HCT116 (cell line): ENCODE measurements at regions not wholly inside any gene's neighbourhood (a gene's known extent, or its start where the extent isn't known, plus 50 kb on each side); places are given as distances from the start of the nearest gene placed in this dataset.

ENCODE experiments used
- ATAC-seq: fragments of 200-7000 bp; cut with Tn5 transposase; 2 replicates; pipeline ENCODE4 v1.9.1; 2020; ENCODE audit warnings: mild to moderate bottlenecking, moderate library complexity
- BruUV-seq: library from RNA; stranded (reverse); fragments of 400-500 nt; replicated peaks from 2 replicates; lab custom pipeline; 2021; lab: Mats Ljungman, UMichigan
- CTCF ChIA-PET: fragments of 300-600 bp; sonication (Branson Sonifier 250); formaldehyde crosslinking; loops from one replicate; lab custom pipeline; 2021; ENCODE audit warnings: antibody characterized with exemption; lab: Charles Lee
- POLR2A ChIA-PET: fragments of 300-600, 350-600 bp; sonication (Branson Sonifier 250); formaldehyde crosslinking; loops from one replicate; lab custom pipeline; 2021; ENCODE audit warnings: antibody characterized with exemption; lab: Charles Lee
- RAD21 ChIA-PET, 2 experiments: fragments of 300-600 bp; sonication (Branson Sonifier 250); formaldehyde crosslinking; loops; one replicate each; lab custom pipeline; 2023; ENCODE audit warnings: low total read pairs in 2 of 2; ENCODE audit not compliant: uncharacterized antibody in 2 of 2, unreplicated experiment in 2 of 2, low non-redundant PET in 1 of 2; lab: Charles Lee
- DNase-seq: peaks from one replicate; pipeline ENCODE4 v3.0.0-alpha.2; 2010; ENCODE audit warnings: low read depth, low spot score
- H2AFZ ChIP-seq: fragments of 200-600 bp; shearing (Covaris generic), sonication (generic); 2 replicates; pipeline ENCODE4 v1.6.1; 2017; ENCODE audit warnings: low read depth, mixed run types, mixed read lengths, antibody characterized with exemption, low read length; ENCODE audit not compliant: poor library complexity, severe bottlenecking
- H3K27ac ChIP-seq: 2 replicates; pipeline ENCODE4 v1.5.1; 2012; ENCODE audit warnings: low read depth, low read length
- H3K27me3 ChIP-seq: fragments of 200-600 bp; sonication (generic); 2 replicates; pipeline ENCODE4 v1.6.1; 2016; ENCODE audit warnings: mixed run types, low read length, mixed read lengths; ENCODE audit not compliant: insufficient read depth
- H3K36me3 ChIP-seq, 2 experiments: fragments of 200-500 bp in 1 of 2; fragments of 200-600 bp in 1 of 2; sonication (Bioruptor generic) in 1 of 2; sonication (generic) in 1 of 2; 2 replicates each; pipeline versions ENCODE4 v1.5.1 to v1.6.1; 2014 to 2016; ENCODE audit warnings: low read length in 2 of 2, inconsistent platforms in 1 of 2, mixed read lengths in 1 of 2, mixed run types in 1 of 2; ENCODE audit not compliant: insufficient read depth in 2 of 2, control insufficient read depth in 1 of 2
- H3K4me1 ChIP-seq, 2 experiments: fragments of 200-600 bp in 1 of 2; sonication (generic) in 1 of 2; 2 replicates each; pipeline versions ENCODE4 v1.5.1 to v1.6.1; 2012 to 2017; ENCODE audit warnings: low read length in 2 of 2, inconsistent platforms in 1 of 2, mild to moderate bottlenecking in 1 of 2, mixed read lengths in 1 of 2, mixed run types in 1 of 2, moderate library complexity in 1 of 2; ENCODE audit not compliant: insufficient read depth in 2 of 2, control insufficient read depth in 1 of 2
- H3K4me2 ChIP-seq: fragments of 200-600 bp; sonication (generic); 2 replicates; pipeline ENCODE4 v1.6.1; 2017; ENCODE audit warnings: mixed run types, low read length, mixed read lengths
- H3K4me3 ChIP-seq, 2 experiments: fragments of 200-600 bp in 1 of 2; sonication (generic) in 1 of 2; replicated peaks in 1 of 2; 2 replicates each; pipeline ENCODE4 v1.5.1; 2011 to 2016; ENCODE audit warnings: low read length in 2 of 2, control low read depth in 1 of 2, low read depth in 1 of 2, mild to moderate bottlenecking in 1 of 2, mixed read lengths in 1 of 2, mixed run types in 1 of 2
- H3K79me2 ChIP-seq: fragments of 200-600 bp; sonication (generic); 2 replicates; pipeline ENCODE4 v1.6.1; 2017; ENCODE audit warnings: mild to moderate bottlenecking, mixed run types, low read length, moderate library complexity, mixed read lengths; ENCODE audit not compliant: insufficient read depth
- H3K9ac ChIP-seq: fragments of 200-600 bp; sonication (generic); 2 replicates; pipeline ENCODE4 v1.6.1; 2016; ENCODE audit warnings: low read length, mixed read lengths
- H3K9me2 ChIP-seq: fragments of 200-600 bp; sonication (generic), shearing (Covaris generic); 2 replicates; pipeline ENCODE4 v1.6.1; 2017; ENCODE audit warnings: mixed run types, mild to moderate bottlenecking, moderate library complexity; ENCODE audit not compliant: insufficient read depth
- H3K9me3 ChIP-seq, 2 experiments: fragments of 200-500 bp in 1 of 2; fragments of 200-600 bp in 1 of 2; sonication (Bioruptor generic) in 1 of 2; sonication (generic) in 1 of 2; 2 replicates each; pipeline ENCODE4 v1.6.1; 2014 to 2017; ENCODE audit warnings: low read length in 2 of 2, mixed read lengths in 2 of 2, inconsistent platforms in 1 of 2, low read depth in 1 of 2, mild to moderate bottlenecking in 1 of 2, mixed run types in 1 of 2, moderate library complexity in 1 of 2; ENCODE audit not compliant: control insufficient read depth in 1 of 2, insufficient read depth in 1 of 2
- H4K20me1 ChIP-seq: fragments of 200-600 bp; sonication (generic), shearing (Covaris generic); 2 replicates; pipeline ENCODE4 v1.6.1; 2017; ENCODE audit warnings: mixed run types, mild to moderate bottlenecking, moderate library complexity; ENCODE audit not compliant: insufficient read depth
- EZH2phosphoT487 ChIP-seq: fragments of 200-600 bp; IDR thresholded peaks from 2 replicates; pipeline ENCODE4 v1.6.1; 2018; ENCODE audit warnings: antibody characterized with exemption, borderline replicate concordance
- FOSL1 ChIP-seq: IDR thresholded peaks from 2 replicates; pipeline ENCODE4 v1.6.1; 2012; ENCODE audit warnings: low read depth
- POLR2A ChIP-seq: IDR thresholded peaks from 2 replicates; pipeline ENCODE4 v1.7.0; 2011; ENCODE audit warnings: borderline replicate concordance; ENCODE audit not compliant: insufficient read depth, insufficient read length; ENCODE audit errors: extremely low read depth
- POLR2AphosphoS5 ChIP-seq: IDR thresholded peaks from 2 replicates; pipeline ENCODE4 v1.6.1; 2011; ENCODE audit warnings: mild to moderate bottlenecking, low read depth, low read length, moderate library complexity
- SIN3A ChIP-seq: IDR thresholded peaks from 2 replicates; pipeline ENCODE4 v1.6.1; 2012; ENCODE audit warnings: low read depth
- SRF ChIP-seq: IDR thresholded peaks from 2 replicates; pipeline ENCODE4 v1.6.1; 2012; ENCODE audit warnings: low read depth
- YY1 ChIP-seq: IDR thresholded peaks from 2 replicates; pipeline ENCODE4 v1.6.1; 2011; ENCODE audit warnings: low read length, low read depth, moderate library complexity, mild to moderate bottlenecking; ENCODE audit not compliant: insufficient replicate concordance; ENCODE audit errors: extremely low read depth
- ZFX ChIP-seq: fragments of 450-650 bp; IDR thresholded peaks from 2 replicates; pipeline ENCODE4 v1.6.1; 2017
- intact Hi-C: fragments of 100-400 bp; cut with micrococcal nuclease; formaldehyde crosslinking; loops from 2 replicates; pipeline ENCODE4 v1.10.0; 2022
- TF ChIP-seq, protein P1 (sequence below): IDR thresholded peaks from 2 replicates; pipeline ENCODE4 v1.6.1; 2012
- TF ChIP-seq, protein P2 (sequence below): IDR thresholded peaks from 2 replicates; pipeline ENCODE4 v1.6.1; 2011; ENCODE audit warnings: mild to moderate bottlenecking, low read length, moderate library complexity; ENCODE audit not compliant: insufficient replicate concordance; ENCODE audit errors: extremely low read depth
- TF ChIP-seq, protein P3 (sequence below): IDR thresholded peaks from 2 replicates; pipeline ENCODE4 v1.6.1; 2012
- TF ChIP-seq, protein P4 (sequence below), 3 experiments: fragments of 200-600 bp in 1 of 3; sonication (generic) in 1 of 3; IDR thresholded peaks in 2 of 3; conservative IDR thresholded peaks in 1 of 3; 2 replicates each; pipeline ENCODE4 v1.5.1; 2012 to 2017; ENCODE audit warnings: low read depth in 2 of 3, low read length in 2 of 3, antibody characterized with exemption in 1 of 3, borderline replicate concordance in 1 of 3, control low read depth in 1 of 3, mild to moderate bottlenecking in 1 of 3, mixed read lengths in 1 of 3, mixed run types in 1 of 3, moderate library complexity in 1 of 3; ENCODE audit not compliant: insufficient read depth in 1 of 3

GRCh38 chr3:181824961-181825360, 113.2 kb downstream of the SOX2 start:
- intact Hi-C loops, result no loop called here
- no peak overlapping the region for H3K9ac ChIP-seq
- no peaks in the 10 kb centered on the region for H3K36me3 ChIP-seq
- no peaks in the 10 kb centered on the region for H3K9me2 ChIP-seq
- POLR2A ChIA-PET, result no interaction called here
- no peak overlapping the region for H3K4me2 ChIP-seq
- no peaks in the 10 kb centered on the region for H3K9me3 ChIP-seq
- no peaks in the 10 kb centered on the region for H4K20me1 ChIP-seq
- H3K79me2 ChIP-seq, result no peaks in the 10 kb centered on the region
- CTCF ChIA-PET, result no interaction called here
- BruUV-seq, result no TSS peak
- RAD21 ChIA-PET, result no interaction called here
- TF ChIP-seq FOSL1 (no peak), ZFX (no peak), POLR2AphosphoS5 (no peak), POLR2A (no peak), SRF (no peak), SIN3A (no peak), YY1 (no peak), EZH2phosphoT487 (no peak)
- TF ChIP-seq, protein P1, sequence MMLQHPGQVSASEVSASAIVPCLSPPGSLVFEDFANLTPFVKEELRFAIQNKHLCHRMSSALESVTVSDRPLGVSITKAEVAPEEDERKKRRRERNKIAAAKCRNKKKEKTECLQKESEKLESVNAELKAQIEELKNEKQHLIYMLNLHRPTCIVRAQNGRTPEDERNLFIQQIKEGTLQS, result no peak
- TF ChIP-seq, protein P2, sequence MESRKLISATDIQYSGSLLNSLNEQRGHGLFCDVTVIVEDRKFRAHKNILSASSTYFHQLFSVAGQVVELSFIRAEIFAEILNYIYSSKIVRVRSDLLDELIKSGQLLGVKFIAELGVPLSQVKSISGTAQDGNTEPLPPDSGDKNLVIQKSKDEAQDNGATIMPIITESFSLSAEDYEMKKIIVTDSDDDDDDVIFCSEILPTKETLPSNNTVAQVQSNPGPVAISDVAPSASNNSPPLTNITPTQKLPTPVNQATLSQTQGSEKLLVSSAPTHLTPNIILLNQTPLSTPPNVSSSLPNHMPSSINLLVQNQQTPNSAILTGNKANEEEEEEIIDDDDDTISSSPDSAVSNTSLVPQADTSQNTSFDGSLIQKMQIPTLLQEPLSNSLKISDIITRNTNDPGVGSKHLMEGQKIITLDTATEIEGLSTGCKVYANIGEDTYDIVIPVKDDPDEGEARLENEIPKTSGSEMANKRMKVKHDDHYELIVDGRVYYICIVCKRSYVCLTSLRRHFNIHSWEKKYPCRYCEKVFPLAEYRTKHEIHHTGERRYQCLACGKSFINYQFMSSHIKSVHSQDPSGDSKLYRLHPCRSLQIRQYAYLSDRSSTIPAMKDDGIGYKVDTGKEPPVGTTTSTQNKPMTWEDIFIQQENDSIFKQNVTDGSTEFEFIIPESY, result no peak
- TF ChIP-seq, protein P3, sequence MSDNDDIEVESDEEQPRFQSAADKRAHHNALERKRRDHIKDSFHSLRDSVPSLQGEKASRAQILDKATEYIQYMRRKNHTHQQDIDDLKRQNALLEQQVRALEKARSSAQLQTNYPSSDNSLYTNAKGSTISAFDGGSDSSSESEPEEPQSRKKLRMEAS, result no peak
- TF ChIP-seq, protein P4, sequence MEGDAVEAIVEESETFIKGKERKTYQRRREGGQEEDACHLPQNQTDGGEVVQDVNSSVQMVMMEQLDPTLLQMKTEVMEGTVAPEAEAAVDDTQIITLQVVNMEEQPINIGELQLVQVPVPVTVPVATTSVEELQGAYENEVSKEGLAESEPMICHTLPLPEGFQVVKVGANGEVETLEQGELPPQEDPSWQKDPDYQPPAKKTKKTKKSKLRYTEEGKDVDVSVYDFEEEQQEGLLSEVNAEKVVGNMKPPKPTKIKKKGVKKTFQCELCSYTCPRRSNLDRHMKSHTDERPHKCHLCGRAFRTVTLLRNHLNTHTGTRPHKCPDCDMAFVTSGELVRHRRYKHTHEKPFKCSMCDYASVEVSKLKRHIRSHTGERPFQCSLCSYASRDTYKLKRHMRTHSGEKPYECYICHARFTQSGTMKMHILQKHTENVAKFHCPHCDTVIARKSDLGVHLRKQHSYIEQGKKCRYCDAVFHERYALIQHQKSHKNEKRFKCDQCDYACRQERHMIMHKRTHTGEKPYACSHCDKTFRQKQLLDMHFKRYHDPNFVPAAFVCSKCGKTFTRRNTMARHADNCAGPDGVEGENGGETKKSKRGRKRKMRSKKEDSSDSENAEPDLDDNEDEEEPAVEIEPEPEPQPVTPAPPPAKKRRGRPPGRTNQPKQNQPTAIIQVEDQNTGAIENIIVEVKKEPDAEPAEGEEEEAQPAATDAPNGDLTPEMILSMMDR (IDR thresholded peaks at IDR 0.05 in 2 of 3, conservative IDR thresholded peaks at IDR 0.05 in 1 of 3; ENCODE audit: borderline replicate concordance in 1 of 3, insufficient read depth in 1 of 3, low read depth in 2 of 3, low read length in 2 of 3), result no peak
- H3K27me3 ChIP-seq, result no peaks in the 10 kb centered on the region
- no peak overlapping the region for H2AFZ ChIP-seq
- no peaks in the 10 kb centered on the region for H3K4me1 ChIP-seq
- no peak overlapping the region for H3K27ac ChIP-seq
- no peak for ATAC-seq
- no peak overlapping the region for H3K4me3 ChIP-seq
- no peak for DNase-seq
